ENCODE measurements at regions not wholly inside any gene's neighbourhood (a gene's known extent, or its start where the extent isn't known, plus 50 kb on each side); places are given as distances from the start of the nearest gene placed in this dataset.

DNA sequence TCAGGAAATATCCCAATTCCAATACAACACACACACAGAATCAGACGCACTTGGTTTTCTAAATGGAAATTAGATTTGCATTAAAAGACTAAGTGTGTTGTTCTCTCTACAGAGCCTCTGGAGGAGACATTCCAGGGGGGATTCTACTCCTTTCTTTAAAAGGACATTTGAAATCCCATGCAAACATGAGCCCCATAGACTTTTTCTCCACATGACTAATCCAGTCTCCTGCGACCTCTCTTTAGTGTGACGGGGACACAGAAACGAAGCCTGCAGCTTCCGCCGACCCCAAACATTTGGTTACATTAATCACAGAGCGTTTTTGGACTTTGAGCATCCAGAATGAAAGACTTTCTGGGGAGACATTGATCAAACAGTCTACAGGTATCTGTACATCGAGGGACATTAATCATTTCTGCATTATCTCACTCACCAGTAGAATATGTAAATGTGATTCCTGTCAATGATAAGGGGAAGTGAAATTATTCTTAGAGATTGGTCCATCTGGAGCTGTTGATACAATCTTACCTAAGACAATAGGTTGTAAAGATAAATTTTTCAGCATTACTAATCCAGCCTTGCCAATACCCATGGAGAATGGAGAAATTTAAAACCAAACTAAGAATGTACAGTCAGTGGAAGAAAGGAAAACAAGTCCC lies 103.4 kb upstream of the IRX3 start:
- TF ChIP-seq, protein P1, sequence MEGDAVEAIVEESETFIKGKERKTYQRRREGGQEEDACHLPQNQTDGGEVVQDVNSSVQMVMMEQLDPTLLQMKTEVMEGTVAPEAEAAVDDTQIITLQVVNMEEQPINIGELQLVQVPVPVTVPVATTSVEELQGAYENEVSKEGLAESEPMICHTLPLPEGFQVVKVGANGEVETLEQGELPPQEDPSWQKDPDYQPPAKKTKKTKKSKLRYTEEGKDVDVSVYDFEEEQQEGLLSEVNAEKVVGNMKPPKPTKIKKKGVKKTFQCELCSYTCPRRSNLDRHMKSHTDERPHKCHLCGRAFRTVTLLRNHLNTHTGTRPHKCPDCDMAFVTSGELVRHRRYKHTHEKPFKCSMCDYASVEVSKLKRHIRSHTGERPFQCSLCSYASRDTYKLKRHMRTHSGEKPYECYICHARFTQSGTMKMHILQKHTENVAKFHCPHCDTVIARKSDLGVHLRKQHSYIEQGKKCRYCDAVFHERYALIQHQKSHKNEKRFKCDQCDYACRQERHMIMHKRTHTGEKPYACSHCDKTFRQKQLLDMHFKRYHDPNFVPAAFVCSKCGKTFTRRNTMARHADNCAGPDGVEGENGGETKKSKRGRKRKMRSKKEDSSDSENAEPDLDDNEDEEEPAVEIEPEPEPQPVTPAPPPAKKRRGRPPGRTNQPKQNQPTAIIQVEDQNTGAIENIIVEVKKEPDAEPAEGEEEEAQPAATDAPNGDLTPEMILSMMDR (IDR thresholded peaks at IDR 0.05), result no peak
- TF ChIP-seq POLR2A (IDR thresholded peaks at IDR 0.05), result no peak
